Suprapubic skin (tissue), 4 donors: ENCODE measurements at regions not wholly inside any gene's neighbourhood (a gene's known extent, or its start where the extent isn't known, plus 50 kb on each side); places are given as distances from the start of the nearest gene placed in this dataset.

Source experiments
- POLR2A ChIP-seq, 2 donors: fragments of 450-650 bp; IDR thresholded peaks; one replicate each; pipeline ENCODE4 v1.6.1; 2017; ENCODE audit warnings: antibody characterized with exemption in 2 of 2, mild to moderate bottlenecking in 2 of 2, moderate library complexity in 2 of 2
- POLR2AphosphoS5 ChIP-seq, 3 donors: sonication (generic); formaldehyde crosslinking; IDR thresholded peaks; one replicate each; pipeline ENCODE4 v1.6.1; 2017; ENCODE audit warnings: antibody characterized with exemption in 3 of 3
- TF ChIP-seq, protein P1 (sequence below), 2 donors: fragments of 200-600 bp in 1 of 2; fragments of 450-650 bp in 1 of 2; sonication (generic) in 1 of 2; IDR thresholded peaks; one replicate each; pipeline ENCODE4 v1.5.1; 2016 to 2019; ENCODE audit warnings: antibody characterized with exemption in 2 of 2, mild to moderate bottlenecking in 1 of 2, moderate library complexity in 1 of 2

DNA sequence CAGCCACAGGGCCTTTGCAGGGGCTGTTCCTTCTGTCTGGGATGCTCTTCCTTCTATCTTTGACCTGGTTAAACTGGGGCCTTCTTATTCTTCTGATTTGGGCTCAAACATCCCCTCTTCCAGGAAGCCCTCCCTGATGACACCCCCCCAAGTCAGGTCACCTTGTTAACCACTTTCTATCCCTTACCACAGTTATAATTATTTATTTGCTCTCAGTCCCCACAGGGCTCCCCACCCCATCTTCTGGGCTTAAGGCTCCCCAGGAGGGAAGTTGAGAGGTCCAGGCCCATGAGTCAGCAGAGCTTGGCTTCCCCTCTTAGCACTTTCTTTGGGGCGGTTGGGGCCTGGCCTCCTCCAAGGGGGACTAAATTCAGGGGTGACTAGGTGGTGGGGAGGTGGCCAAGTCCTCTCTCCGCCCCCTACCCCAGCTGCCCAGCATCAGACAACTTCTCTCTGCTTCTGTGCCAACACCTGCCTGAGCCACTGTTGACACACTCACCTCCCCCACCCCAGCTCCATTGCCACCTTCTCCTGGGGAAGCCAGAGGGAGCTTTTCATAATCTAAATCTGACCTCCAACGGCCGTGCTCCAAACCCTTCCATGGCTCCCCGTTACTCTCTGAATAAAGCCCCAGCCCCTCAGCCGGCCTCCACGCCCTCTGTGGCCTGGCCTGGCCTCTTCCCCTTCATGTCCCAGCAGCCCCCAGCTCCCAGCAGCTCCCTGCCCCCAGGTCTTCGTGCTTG lies 70.0 kb downstream of the CEBPB start:
- TF ChIP-seq POLR2A (IDR thresholded peaks at IDR 0.05) (no peak), POLR2AphosphoS5 (IDR thresholded peaks at IDR 0.05) (no peak)
- TF ChIP-seq, protein P1, sequence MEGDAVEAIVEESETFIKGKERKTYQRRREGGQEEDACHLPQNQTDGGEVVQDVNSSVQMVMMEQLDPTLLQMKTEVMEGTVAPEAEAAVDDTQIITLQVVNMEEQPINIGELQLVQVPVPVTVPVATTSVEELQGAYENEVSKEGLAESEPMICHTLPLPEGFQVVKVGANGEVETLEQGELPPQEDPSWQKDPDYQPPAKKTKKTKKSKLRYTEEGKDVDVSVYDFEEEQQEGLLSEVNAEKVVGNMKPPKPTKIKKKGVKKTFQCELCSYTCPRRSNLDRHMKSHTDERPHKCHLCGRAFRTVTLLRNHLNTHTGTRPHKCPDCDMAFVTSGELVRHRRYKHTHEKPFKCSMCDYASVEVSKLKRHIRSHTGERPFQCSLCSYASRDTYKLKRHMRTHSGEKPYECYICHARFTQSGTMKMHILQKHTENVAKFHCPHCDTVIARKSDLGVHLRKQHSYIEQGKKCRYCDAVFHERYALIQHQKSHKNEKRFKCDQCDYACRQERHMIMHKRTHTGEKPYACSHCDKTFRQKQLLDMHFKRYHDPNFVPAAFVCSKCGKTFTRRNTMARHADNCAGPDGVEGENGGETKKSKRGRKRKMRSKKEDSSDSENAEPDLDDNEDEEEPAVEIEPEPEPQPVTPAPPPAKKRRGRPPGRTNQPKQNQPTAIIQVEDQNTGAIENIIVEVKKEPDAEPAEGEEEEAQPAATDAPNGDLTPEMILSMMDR (IDR thresholded peaks at IDR 0.05): no peak
